DMS53 treated with DMSO at 0.1 percent for 48 hours (cell line): ENCODE measurements at regions not wholly inside any gene's neighbourhood (a gene's known extent, or its start where the extent isn't known, plus 50 kb on each side); places are given as distances from the start of the nearest gene placed in this dataset.

ENCODE experiments used
- DNase-seq: peaks from one replicate; lab custom pipeline; 2025; ENCODE audit not compliant: unreplicated experiment; lab: John Stamatoyannopoulos, UW

GRCh38 chr22:19574247-19574646 is 50.0 kb upstream of the CLDN5 start:
- DNase-seq, result no peak

- no peak for DNase-seq
These were observed 52.5 kb upstream of the CLDN5 start for GRCh38 chr22:19576460-19577421.

GRCh38 chr22:19577422-19577966 is 53.3 kb upstream of the CLDN5 start:
- no peak for DNase-seq

- DNase-seq, result no peak
These were observed 54.2 kb upstream of the CLDN5 start for GRCh38 chr22:19578180-19579004.

DNA sequence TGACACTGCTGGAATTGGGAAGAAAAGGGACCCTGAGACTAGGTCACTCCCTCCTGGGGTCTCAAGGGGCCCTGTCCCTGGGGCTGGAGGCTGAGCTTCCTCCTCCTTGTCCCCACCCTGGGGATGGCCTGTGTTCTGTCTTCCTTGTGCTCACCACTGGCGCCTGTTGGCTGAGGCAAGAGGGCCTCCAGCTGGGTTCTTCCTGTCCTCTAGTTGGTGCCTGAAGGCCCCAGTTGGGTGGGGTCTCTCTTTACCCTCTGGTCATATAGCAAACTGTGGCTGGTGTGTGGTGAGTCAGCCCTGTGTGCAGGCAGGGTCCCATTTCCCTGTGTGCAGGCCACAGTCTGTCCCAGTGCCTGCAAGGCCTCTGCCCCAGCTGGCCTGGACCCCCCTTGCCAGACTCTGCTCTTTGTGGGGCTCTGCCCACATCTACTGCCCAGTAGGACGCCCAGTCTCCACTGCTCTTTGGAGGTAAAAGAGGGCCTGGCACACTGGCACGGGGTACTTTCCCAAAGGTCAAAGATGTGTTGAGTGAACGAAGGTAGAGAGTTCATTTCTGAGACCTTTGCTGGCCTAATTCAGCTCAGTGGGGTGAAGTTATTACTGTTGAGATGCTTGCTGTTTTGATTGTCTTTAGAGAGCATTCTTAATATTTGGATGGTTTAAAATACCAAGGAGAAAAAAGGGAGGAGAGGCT is 55.1 kb upstream of the CLDN5 start:
- no peak for DNase-seq

DNA sequence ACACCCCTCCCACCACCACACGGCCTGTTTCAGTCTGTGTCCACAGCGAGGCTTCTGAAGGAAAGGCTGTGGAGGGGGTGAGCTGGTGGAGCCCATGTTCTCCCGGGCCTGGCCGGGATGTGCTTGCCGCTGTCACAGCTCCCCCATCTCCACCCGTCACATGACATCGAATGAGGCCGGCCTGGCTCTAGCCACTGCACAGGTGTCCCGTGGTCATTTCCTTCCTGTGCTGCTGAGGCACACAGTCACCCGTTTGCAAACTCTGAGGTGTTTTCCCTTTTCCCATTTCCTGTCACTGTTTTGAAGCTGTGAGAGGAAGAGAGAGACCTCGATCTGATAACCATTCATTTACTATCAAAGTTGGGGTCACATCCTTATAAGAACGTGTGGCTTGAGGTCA is 55.7 kb upstream of the CLDN5 start:
- no peak for DNase-seq

DNA sequence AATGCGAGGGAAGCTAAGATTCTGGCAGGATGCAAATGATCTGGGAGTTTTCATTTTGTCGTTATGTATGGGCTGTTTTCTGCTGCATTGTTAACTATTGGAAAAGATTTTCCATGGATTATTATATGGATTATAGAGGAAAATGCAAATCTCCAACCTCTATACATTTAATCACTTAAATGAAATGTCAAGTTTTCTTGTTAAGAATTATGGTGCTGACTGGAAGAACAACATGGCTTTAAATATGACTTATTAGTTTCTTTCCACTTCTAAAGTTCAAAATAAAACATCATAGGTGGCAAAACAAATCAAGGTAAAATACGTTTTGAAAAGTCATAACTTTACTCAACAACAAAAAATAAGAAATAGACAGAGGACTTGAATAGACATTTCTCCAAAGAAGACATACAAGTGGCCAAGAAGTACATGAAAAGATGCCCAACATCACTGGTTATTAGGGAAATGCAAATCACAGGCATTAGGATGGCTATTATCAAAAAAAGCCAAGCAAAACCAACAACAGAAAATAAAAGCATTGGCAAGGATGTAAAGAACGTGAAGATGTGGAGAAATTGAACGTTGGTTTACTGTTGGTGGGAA is 56.2 kb upstream of the CLDN5 start:
- no peak for DNase-seq

DNA sequence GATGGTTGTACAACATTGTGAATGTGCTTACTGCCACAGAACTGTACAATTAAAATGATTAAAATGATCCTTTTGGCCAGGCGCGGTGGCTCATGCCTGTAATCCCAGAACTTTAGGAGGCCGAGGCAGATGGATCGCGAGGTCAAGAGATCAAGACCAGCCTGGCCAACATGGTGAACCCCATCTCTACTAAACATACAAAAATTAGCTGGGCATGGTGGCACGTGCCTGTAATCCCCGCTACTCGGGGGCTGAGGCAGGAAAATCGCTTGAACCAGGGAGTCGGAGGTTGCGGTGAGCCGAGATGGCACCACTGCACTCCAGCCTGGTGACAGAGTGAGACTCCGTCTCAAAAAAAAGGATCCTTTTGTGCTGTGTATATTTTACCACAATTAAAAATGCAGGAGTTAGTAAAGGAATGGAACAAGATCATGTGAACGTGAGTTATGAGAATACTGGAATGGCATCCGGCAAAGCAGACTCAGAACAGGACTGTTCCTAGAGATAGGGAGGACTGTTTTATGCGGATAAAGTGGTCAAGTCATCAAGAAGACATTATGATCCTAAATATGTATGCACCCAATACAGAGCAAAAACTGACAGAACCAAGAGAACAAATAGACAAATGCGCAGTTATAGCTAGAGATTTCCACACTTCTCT is 58.0 kb upstream of the CLDN5 start:
- DNase-seq, result no peak

DNA sequence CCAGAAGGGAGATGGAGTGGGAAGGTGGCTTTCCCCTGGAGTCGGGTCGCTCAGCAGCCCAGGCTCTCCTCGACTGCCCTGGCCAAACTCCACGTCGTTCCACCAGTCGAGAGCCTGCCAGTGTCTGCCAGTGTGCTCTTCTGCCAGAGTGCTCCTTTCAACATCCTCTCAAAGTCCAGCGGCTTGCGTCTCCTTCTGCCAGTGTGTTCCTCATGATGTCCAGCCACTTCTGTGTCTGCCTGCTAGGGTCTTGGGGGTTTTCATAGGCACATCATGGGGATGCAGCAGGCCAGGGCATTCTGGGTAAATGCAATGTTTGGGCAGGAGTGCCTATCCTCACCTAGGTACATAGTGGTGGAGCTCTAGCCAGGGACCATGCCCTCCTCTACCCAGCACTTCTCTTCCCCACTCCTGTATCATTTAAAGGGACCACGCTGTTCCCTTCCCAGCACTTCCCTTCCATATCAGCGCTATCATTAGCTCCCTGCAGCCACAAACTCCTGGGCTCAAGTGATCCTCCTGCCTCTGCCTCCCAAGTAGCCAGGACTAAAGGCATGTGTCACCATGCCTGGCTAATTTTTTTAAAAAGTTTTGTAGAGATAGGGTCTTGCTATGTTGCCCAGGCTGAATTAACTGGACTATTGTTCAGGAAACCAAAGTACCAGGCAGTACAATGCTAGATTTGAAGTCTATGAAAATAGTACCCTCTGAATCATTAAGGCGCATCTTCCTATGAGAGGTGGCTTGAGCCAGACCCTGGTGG is 62.9 kb upstream of the CLDN5 start:
- DNase-seq, result no peak

DNA sequence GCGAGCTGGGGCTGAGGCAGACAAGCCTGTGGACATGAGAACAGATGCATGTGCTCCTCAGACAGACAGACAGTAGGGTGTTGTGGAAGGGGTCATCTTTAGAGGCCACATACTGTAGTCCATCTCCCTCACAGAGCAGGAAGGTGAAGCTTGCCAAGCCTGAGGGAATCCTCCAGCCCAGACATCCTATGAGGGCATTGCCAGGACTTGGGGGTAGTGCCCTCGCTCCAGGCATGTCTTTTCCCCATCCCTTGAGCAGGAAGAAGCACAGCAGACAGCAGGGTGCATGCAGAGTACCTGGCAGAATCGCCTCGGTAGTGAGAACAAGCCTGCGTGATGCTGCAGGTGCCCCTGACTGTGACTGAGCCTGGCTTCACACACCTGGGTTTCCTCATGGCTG is 66.5 kb upstream of the CLDN5 start:
- no peak for DNase-seq

DNA sequence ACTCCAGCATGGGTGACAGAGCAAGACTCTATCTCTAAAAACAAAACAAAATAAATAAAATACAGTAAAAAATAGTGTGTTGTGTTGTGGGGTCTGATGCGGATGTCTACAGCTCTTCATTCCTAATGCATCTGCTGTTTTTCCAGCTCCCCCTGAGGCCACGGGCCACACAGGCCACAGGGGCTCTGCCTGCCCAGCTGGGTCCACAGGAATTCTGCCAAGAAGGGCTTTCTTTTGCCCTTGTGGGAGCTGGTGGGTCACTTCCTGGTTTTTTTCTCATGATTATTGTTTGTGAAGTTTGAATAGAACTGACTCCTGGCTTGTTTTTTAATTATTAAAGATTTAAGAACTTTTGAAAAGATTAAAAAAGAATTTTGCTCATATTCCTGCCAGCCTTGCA is 67.4 kb upstream of the CLDN5 start:
- DNase-seq, result no peak

DNA sequence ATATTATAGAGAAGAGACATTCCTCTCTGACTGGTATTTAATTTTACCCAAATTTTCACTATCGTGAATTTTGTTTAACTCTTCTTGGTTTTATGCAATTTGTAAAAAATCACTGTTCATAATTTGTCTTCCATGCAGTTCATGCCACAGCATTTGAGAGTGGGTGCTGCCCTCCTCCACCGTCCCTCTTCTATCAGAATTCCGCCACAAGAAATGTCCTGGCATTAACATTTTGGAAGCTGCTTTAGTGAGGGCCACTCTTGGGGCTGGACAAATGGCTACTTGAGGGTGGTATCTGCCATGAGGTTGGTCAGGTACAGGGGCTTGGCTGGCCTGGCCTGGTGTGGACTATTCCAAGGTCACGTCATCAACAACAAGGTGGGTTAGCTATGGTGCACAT is 68.3 kb upstream of the CLDN5 start:
- DNase-seq, result no peak

- DNase-seq, result no peak
These were observed 69.9 kb upstream of the CLDN5 start for GRCh38 chr22:19593991-19594569.

GRCh38 chr22:19595532-19595931 is 71.3 kb upstream of the CLDN5 start:
- no peak for DNase-seq

- no peak for DNase-seq
These were observed 72.6 kb upstream of the CLDN5 start for GRCh38 chr22:19596680-19597398.

DNA sequence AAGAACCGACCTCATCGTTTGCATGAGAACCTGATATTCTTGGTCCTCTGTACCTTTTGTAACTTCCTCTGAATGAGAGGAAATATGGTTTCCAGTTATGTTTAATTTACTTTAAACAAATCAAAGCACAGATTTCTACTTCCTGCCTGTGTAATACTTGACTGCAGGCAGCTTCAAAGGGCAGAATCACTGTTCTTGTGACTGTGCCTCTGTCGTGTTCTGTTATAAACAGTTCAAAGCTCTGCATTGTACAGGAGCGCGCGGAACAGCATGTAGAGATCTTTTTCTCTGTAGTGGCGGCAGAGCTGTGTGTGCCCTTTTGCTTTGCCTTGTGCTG is 73.2 kb upstream of the CLDN5 start:
- no peak for DNase-seq

- DNase-seq, result no peak
These were observed 74.0 kb upstream of the CLDN5 start for GRCh38 chr22:19598054-19598855.

DNA sequence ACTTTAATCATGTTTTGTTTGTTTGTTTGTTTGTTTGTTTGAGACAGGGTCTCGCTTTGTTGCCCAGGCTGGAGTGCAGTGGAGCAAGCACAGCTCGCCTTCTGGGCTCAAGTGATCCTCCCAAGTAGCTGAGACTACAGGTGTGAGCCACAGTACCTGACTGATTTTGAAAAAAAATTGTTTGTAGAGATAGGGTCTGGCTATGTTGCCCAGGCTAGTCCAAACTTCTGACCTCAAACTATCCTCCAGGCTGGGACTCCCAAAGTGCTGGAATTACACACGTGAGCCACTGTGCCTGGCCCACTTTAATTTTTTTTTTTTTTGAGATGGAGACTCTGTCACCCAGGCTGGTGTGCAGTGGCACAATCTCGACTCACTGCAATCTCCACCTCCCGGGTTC is 74.8 kb upstream of the CLDN5 start:
- DNase-seq, result no peak
